ENCODE measurements at regions not wholly inside any gene's neighbourhood (a gene's known extent, or its start where the extent isn't known, plus 50 kb on each side); places are given as distances from the start of the nearest gene placed in this dataset.

DNA sequence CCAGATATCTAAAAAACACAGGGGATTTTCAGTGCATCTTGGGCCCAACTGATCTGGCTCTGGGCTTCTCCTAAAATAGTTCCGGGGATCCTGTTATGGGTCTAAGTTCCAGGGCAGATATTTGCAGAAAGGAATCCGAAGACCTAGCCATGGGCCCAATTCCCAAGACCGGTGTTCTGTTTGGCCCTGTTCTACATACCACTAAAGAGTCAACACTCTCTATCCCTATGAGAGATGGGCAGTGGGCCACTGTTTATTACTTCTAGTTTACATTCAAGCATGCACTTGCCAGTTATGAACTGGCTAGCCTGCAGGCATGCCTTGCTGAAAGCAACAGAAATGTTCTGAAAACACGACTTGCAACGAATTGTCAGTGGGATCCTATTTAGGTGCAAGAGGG, 87.4 kb upstream of the PLCB4 start (continued):
- TF ChIP-seq CREB1 (CRISPR knock-in tag; IDR thresholded peaks at IDR 0.05): no peak
- no peak for TF ChIP-seq PRRX2 (CRISPR knock-in tag; IDR thresholded peaks at IDR 0.05)
- TF ChIP-seq, protein P1, sequence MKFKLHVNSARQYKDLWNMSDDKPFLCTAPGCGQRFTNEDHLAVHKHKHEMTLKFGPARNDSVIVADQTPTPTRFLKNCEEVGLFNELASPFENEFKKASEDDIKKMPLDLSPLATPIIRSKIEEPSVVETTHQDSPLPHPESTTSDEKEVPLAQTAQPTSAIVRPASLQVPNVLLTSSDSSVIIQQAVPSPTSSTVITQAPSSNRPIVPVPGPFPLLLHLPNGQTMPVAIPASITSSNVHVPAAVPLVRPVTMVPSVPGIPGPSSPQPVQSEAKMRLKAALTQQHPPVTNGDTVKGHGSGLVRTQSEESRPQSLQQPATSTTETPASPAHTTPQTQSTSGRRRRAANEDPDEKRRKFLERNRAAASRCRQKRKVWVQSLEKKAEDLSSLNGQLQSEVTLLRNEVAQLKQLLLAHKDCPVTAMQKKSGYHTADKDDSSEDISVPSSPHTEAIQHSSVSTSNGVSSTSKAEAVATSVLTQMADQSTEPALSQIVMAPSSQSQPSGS (CRISPR knock-in tag; IDR thresholded peaks at IDR 0.05; ENCODE audit: borderline replicate concordance, low read depth): no peak
- TF ChIP-seq ESRRA (CRISPR knock-in tag; IDR thresholded peaks at IDR 0.05; ENCODE audit: borderline replicate concordance): no peak
- TF ChIP-seq OVOL2 (CRISPR knock-in tag; IDR thresholded peaks at IDR 0.05; ENCODE audit: borderline replicate concordance): no peak
- TF ChIP-seq ZNF317 (CRISPR knock-in tag; IDR thresholded peaks at IDR 0.05; ENCODE audit: borderline replicate concordance, low read depth): no peak
- no peak for TF ChIP-seq FOXJ3 (CRISPR knock-in tag; IDR thresholded peaks at IDR 0.05; ENCODE audit: borderline replicate concordance)

DNA sequence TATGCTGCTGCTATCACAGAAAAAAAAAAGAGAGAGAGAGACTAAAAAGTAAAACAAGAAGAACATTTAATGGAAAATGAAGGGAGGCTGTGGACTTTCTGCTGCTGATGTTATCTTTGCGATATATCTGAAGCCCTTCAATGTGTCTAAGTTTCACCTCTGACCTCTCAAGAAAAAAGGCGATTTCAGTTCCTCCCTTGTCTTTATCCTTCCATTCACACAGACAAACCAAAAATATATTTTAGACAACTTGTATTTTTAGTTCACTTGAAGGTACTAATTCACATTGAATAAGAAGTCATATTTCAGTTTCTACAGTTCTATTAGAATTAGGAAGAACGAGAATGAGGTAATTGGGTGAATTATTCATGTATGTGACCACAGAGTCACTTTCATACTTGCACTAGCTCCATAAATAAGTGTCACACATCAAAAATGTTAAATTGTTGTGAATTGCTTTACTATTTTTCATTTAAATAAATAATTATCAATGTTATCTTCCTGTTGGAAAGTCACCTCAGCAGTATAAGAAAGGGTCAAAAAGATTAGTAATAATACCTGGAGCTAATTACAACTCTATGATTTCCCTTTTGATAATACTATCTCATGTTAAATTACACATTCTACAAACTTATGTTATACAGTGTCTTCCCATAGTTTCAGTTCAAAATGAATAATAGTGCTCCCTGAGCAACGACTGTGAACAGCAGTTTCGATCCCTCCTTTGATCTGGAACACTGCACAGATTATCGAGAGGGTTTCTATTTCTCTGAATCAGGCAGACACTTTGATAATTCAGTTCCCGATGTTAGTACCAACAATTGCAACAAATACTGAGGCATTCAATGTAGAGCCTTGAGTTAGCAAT, 85.2 kb upstream of the PLCB4 start:
- Mint-ChIP-seq H3K27ac (no peak overlapping the region), H3K4me1 (no peaks in the 10 kb centered on the region), H3K27me3 (ENCODE audit: low read depth) (no peaks in the 10 kb centered on the region; the same call in 1 of the 2 replicates), H3K9me3 (no peaks in the 10 kb centered on the region), H3K36me3 (no peaks in the 10 kb centered on the region), H3K4me3 (no peak overlapping the region)
- no peak for ATAC-seq
- TF ChIP-seq, protein P2, sequence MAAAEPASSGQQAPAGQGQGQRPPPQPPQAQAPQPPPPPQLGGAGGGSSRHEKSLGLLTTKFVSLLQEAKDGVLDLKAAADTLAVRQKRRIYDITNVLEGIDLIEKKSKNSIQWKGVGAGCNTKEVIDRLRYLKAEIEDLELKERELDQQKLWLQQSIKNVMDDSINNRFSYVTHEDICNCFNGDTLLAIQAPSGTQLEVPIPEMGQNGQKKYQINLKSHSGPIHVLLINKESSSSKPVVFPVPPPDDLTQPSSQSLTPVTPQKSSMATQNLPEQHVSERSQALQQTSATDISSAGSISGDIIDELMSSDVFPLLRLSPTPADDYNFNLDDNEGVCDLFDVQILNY (CRISPR knock-in tag; IDR thresholded peaks at IDR 0.05): no peak
- no peak for TF ChIP-seq ZNF423 (CRISPR knock-in tag; IDR thresholded peaks at IDR 0.05)
- TF ChIP-seq NFATC4 (CRISPR knock-in tag; IDR thresholded peaks at IDR 0.05): no peak
- TF ChIP-seq ZNF121 (CRISPR knock-in tag; IDR thresholded peaks at IDR 0.05): no peak
- TF ChIP-seq SMAD3 (CRISPR knock-in tag; IDR thresholded peaks at IDR 0.05; ENCODE audit: borderline replicate concordance): no peak
- TF ChIP-seq NFYB (CRISPR knock-in tag; conservative IDR thresholded peaks at IDR 0.05; ENCODE audit: low read depth): no peak
- TF ChIP-seq, protein P3, sequence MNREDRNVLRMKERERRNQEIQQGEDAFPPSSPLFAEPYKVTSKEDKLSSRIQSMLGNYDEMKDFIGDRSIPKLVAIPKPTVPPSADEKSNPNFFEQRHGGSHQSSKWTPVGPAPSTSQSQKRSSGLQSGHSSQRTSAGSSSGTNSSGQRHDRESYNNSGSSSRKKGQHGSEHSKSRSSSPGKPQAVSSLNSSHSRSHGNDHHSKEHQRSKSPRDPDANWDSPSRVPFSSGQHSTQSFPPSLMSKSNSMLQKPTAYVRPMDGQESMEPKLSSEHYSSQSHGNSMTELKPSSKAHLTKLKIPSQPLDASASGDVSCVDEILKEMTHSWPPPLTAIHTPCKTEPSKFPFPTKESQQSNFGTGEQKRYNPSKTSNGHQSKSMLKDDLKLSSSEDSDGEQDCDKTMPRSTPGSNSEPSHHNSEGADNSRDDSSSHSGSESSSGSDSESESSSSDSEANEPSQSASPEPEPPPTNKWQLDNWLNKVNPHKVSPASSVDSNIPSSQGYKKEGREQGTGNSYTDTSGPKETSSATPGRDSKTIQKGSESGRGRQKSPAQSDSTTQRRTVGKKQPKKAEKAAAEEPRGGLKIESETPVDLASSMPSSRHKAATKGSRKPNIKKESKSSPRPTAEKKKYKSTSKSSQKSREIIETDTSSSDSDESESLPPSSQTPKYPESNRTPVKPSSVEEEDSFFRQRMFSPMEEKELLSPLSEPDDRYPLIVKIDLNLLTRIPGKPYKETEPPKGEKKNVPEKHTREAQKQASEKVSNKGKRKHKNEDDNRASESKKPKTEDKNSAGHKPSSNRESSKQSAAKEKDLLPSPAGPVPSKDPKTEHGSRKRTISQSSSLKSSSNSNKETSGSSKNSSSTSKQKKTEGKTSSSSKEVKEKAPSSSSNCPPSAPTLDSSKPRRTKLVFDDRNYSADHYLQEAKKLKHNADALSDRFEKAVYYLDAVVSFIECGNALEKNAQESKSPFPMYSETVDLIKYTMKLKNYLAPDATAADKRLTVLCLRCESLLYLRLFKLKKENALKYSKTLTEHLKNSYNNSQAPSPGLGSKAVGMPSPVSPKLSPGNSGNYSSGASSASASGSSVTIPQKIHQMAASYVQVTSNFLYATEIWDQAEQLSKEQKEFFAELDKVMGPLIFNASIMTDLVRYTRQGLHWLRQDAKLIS (CRISPR knock-in tag; IDR thresholded peaks at IDR 0.05; ENCODE audit: borderline replicate concordance): no peak
- no peak for TF ChIP-seq RELA (CRISPR knock-in tag; IDR thresholded peaks at IDR 0.05; ENCODE audit: borderline replicate concordance)
- TF ChIP-seq TP53 (CRISPR knock-in tag; IDR thresholded peaks at IDR 0.05): no peak
- TF ChIP-seq ZNF232 (CRISPR knock-in tag; IDR thresholded peaks at IDR 0.05): no peak
- TF ChIP-seq, protein P4, sequence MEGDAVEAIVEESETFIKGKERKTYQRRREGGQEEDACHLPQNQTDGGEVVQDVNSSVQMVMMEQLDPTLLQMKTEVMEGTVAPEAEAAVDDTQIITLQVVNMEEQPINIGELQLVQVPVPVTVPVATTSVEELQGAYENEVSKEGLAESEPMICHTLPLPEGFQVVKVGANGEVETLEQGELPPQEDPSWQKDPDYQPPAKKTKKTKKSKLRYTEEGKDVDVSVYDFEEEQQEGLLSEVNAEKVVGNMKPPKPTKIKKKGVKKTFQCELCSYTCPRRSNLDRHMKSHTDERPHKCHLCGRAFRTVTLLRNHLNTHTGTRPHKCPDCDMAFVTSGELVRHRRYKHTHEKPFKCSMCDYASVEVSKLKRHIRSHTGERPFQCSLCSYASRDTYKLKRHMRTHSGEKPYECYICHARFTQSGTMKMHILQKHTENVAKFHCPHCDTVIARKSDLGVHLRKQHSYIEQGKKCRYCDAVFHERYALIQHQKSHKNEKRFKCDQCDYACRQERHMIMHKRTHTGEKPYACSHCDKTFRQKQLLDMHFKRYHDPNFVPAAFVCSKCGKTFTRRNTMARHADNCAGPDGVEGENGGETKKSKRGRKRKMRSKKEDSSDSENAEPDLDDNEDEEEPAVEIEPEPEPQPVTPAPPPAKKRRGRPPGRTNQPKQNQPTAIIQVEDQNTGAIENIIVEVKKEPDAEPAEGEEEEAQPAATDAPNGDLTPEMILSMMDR (IDR thresholded peaks at IDR 0.05): no peak
- TF ChIP-seq, protein P5, sequence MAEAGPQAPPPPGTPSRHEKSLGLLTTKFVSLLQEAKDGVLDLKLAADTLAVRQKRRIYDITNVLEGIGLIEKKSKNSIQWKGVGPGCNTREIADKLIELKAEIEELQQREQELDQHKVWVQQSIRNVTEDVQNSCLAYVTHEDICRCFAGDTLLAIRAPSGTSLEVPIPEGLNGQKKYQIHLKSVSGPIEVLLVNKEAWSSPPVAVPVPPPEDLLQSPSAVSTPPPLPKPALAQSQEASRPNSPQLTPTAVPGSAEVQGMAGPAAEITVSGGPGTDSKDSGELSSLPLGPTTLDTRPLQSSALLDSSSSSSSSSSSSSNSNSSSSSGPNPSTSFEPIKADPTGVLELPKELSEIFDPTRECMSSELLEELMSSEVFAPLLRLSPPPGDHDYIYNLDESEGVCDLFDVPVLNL (CRISPR knock-in tag; IDR thresholded peaks at IDR 0.05; ENCODE audit: borderline replicate concordance, low read depth): no peak
- ChIA-PET CTCF (no interaction called here), POLR2A (no interaction called here)
- DNase-seq (ENCODE audit: low spot score): no peak

Measured in WTC11 (cell line).